H9 (cell line): ENCODE measurements at regions not wholly inside any gene's neighbourhood (a gene's known extent, or its start where the extent isn't known, plus 50 kb on each side); places are given as distances from the start of the nearest gene placed in this dataset.

Source experiments
- DNase-seq: peaks from one replicate; pipeline ENCODE4 v3.0.0-alpha.2; 2017
- H2AFZ ChIP-seq: one replicate; pipeline ENCODE4 v1.6.1; 2013; ENCODE audit warnings: mild to moderate bottlenecking, low read length, control low read depth, moderate library complexity
- H2AK5ac ChIP-seq: 2 replicates; pipeline ENCODE4 v1.6.1; 2013; ENCODE audit warnings: low read length, control low read depth, mixed read lengths; ENCODE audit not compliant: insufficient read length
- H2BK120ac ChIP-seq: one replicate; pipeline ENCODE4 v1.6.1; 2013; ENCODE audit warnings: low read depth, mild to moderate bottlenecking, low read length, control low read depth, inconsistent platforms; ENCODE audit not compliant: poor library complexity, severe bottlenecking
- H2BK12ac ChIP-seq: 2 replicates; pipeline ENCODE4 v1.6.1; 2013; ENCODE audit warnings: low read length, control low read depth, mixed read lengths, low read depth; ENCODE audit not compliant: insufficient read length
- H2BK15ac ChIP-seq: 2 replicates; pipeline ENCODE4 v1.6.1; 2013; ENCODE audit warnings: low read depth, low read length, control low read depth
- H2BK20ac ChIP-seq: one replicate; pipeline ENCODE4 v1.6.1; 2013; ENCODE audit warnings: low read depth, mild to moderate bottlenecking, low read length, control low read depth, inconsistent platforms; ENCODE audit not compliant: poor library complexity, severe bottlenecking
- H2BK5ac ChIP-seq: 2 replicates; pipeline ENCODE4 v1.6.1; 2013; ENCODE audit warnings: low read length, control low read depth, mixed read lengths; ENCODE audit not compliant: insufficient read length
- H3K14ac ChIP-seq: 2 replicates; pipeline ENCODE4 v1.6.1; 2013; ENCODE audit warnings: low read length, control low read depth; ENCODE audit not compliant: insufficient read depth
- H3K18ac ChIP-seq: 2 replicates; pipeline ENCODE4 v1.6.1; 2013; ENCODE audit warnings: low read depth, mild to moderate bottlenecking, mixed read lengths, low read length, control low read depth; ENCODE audit not compliant: insufficient read length
- H3K23ac ChIP-seq: 2 replicates; pipeline ENCODE4 v1.6.1; 2013; ENCODE audit warnings: low read length, control low read depth, mixed read lengths, low read depth; ENCODE audit not compliant: insufficient read length
- H3K23me2 ChIP-seq: 2 replicates; pipeline ENCODE4 v1.6.1; 2013; ENCODE audit warnings: low read depth, mild to moderate bottlenecking, mixed read lengths, low read length, control low read depth; ENCODE audit not compliant: insufficient read length, poor library complexity, severe bottlenecking
- H3K27ac ChIP-seq: 2 replicates; pipeline ENCODE4 v1.5.1; 2013; ENCODE audit warnings: low read length, control low read depth, mixed read lengths, low read depth; ENCODE audit not compliant: insufficient read length
- H3K27me3 ChIP-seq: 2 replicates; pipeline ENCODE4 v1.6.1; 2013; ENCODE audit warnings: low read length, control low read depth, inconsistent platforms; ENCODE audit not compliant: insufficient read depth
- H3K4ac ChIP-seq: 2 replicates; pipeline ENCODE4 v1.6.1; 2013; ENCODE audit warnings: low read depth, mild to moderate bottlenecking, control low read depth, inconsistent platforms, low read length, moderate library complexity
- H3K4me1 ChIP-seq: 2 replicates; pipeline ENCODE4 v1.6.1; 2013; ENCODE audit warnings: low read length, control low read depth, inconsistent platforms; ENCODE audit not compliant: insufficient read depth
- H3K4me2 ChIP-seq: 2 replicates; pipeline ENCODE4 v1.6.1; 2013; ENCODE audit warnings: low read length, control low read depth, mixed read lengths; ENCODE audit not compliant: insufficient read length, insufficient read depth
- H3K56ac ChIP-seq: 2 replicates; pipeline ENCODE4 v1.6.1; 2013; ENCODE audit warnings: low read depth, mild to moderate bottlenecking, mixed read lengths, low read length, control low read depth; ENCODE audit not compliant: insufficient read length
- H3K79me1 ChIP-seq: 2 replicates; pipeline ENCODE4 v1.6.1; 2013; ENCODE audit warnings: low read depth, mild to moderate bottlenecking, moderate library complexity, low read length, control low read depth, inconsistent platforms; ENCODE audit not compliant: insufficient read depth, poor library complexity, severe bottlenecking
- H3K79me2 ChIP-seq: 2 replicates; pipeline ENCODE4 v1.6.1; 2013; ENCODE audit warnings: low read length, control low read depth, inconsistent platforms; ENCODE audit not compliant: insufficient read depth
- H3K9ac ChIP-seq: 2 replicates; pipeline ENCODE4 v1.6.1; 2013; ENCODE audit warnings: low read length, control low read depth, mixed read lengths; ENCODE audit not compliant: insufficient read length; ENCODE audit errors: extremely low read depth
- H3K9me3 ChIP-seq: one replicate; pipeline ENCODE4 v1.6.1; 2013; ENCODE audit warnings: low read depth, low read length, inconsistent platforms; ENCODE audit not compliant: control insufficient read depth
- H3T11ph ChIP-seq: one replicate; pipeline ENCODE4 v1.6.1; 2013; ENCODE audit warnings: mild to moderate bottlenecking, low read length, control low read depth, inconsistent platforms
- H4K20me1 ChIP-seq: one replicate; pipeline ENCODE4 v1.6.1; 2013; ENCODE audit not compliant: control insufficient read depth, insufficient read length, insufficient read depth
- H4K5ac ChIP-seq: 2 replicates; pipeline ENCODE4 v1.6.1; 2013; ENCODE audit warnings: low read depth, mild to moderate bottlenecking, mixed read lengths, low read length, control low read depth; ENCODE audit not compliant: insufficient read length
- H4K8ac ChIP-seq: replicated peaks from 2 replicates; pipeline ENCODE4 v1.6.1; 2013; ENCODE audit warnings: low read length, control low read depth, mixed read lengths, low read depth; ENCODE audit not compliant: insufficient read length
- H4K91ac ChIP-seq: 2 replicates; pipeline ENCODE4 v1.6.1; 2013; ENCODE audit warnings: low read depth, mild to moderate bottlenecking, moderate library complexity, mixed read lengths, low read length, control low read depth; ENCODE audit not compliant: insufficient read length
- H3K27ac Mint-ChIP-seq, 3 experiments: 2 replicates in 2 of 3; 3 replicates in 1 of 3; pipeline ENCODE4 v1.8.0; 2020 to 2021; ENCODE audit warnings: mixed read lengths in 3 of 3, mild to moderate bottlenecking in 1 of 3, moderate library complexity in 1 of 3
- H3K27me3 Mint-ChIP-seq: 2 replicates; pipeline ENCODE4 v1.8.0; 2021; ENCODE audit warnings: low read depth, mild to moderate bottlenecking, moderate library complexity, mixed read lengths
- H3K36me3 Mint-ChIP-seq, 3 experiments: 2 replicates in 2 of 3; 3 replicates in 1 of 3; pipeline ENCODE4 v1.8.0; 2020 to 2021; ENCODE audit warnings: low read depth in 3 of 3, mixed read lengths in 3 of 3; ENCODE audit not compliant: insufficient read depth in 1 of 3
- H3K4me1 Mint-ChIP-seq, 2 experiments: 2 replicates each; pipeline ENCODE4 v1.8.0; 2020; ENCODE audit warnings: mixed read lengths in 2 of 2
- H3K4me3 Mint-ChIP-seq, 2 experiments: 2 replicates in 1 of 2; 3 replicates in 1 of 2; pipeline ENCODE4 v1.8.0; 2020 to 2021; ENCODE audit warnings: mild to moderate bottlenecking in 2 of 2, mixed read lengths in 2 of 2, moderate library complexity in 1 of 2
- H3K9me3 Mint-ChIP-seq, 2 experiments: 2 replicates in 1 of 2; 3 replicates in 1 of 2; pipeline ENCODE4 v1.8.0; 2020; ENCODE audit warnings: mild to moderate bottlenecking in 2 of 2, mixed read lengths in 2 of 2, moderate library complexity in 1 of 2
- CTCF ChIP-seq: fragments of 200-600 bp; sonication (generic); conservative IDR thresholded peaks from 3 replicates; pipeline ENCODE4 v1.8.0; 2021; ENCODE audit warnings: antibody characterized with exemption, mild to moderate bottlenecking
- WGBS: extraction: QIAGEN DNeasy Blood & Tissue Kit; methylation state at CpG from one replicate; pipeline ENCODE4 v1.1.7; 2013; ENCODE audit warnings: missing lambda C conversion rate, low lambda C conversion rate, mixed read lengths; ENCODE audit not compliant: insufficient read length; ENCODE audit errors: extremely low coverage; 5-methylcytosine and 5-hydroxymethylcytosine counted together

GRCh38 chr1:5010236-5010635, 355.8 kb downstream of the AJAP1 start:
- H3K23ac ChIP-seq, result no peak overlapping the region
- H2BK120ac ChIP-seq, result no peak overlapping the region
- no peaks in the 10 kb centered on the region for H4K20me1 ChIP-seq
- no peak overlapping the region for H3K9ac ChIP-seq
- no peak overlapping the region for H4K8ac ChIP-seq
- H3K4me1 Mint-ChIP-seq, result no peaks in the 10 kb centered on the region
- H3K9me3 ChIP-seq, result no peaks in the 10 kb centered on the region
- H3K4me1 ChIP-seq, result no peaks in the 10 kb centered on the region; the same call in 1 of the 2 replicates
- no peak overlapping the region for H3K4me3 Mint-ChIP-seq
- no peak for DNase-seq
- no peak overlapping the region for H3K27ac Mint-ChIP-seq
- no peak overlapping the region for H2BK15ac ChIP-seq
- H3K27ac ChIP-seq, result no peak overlapping the region
- H2AFZ ChIP-seq, result no peak overlapping the region
- H3K23me2 ChIP-seq, result no peaks in the 10 kb centered on the region
- H2BK12ac ChIP-seq, result no peak overlapping the region
- no peak overlapping the region for H3K18ac ChIP-seq
- H2BK5ac ChIP-seq, result no peak overlapping the region
- no peak overlapping the region for H3K14ac ChIP-seq
- H4K91ac ChIP-seq, result no peak overlapping the region
- no peaks in the 10 kb centered on the region for H3K27me3 ChIP-seq
- WGBS, result no CpG with 5 or more reads among the region's 4 CpGs
- no peak overlapping the region for H3K4me2 ChIP-seq
- no peak overlapping the region for H4K5ac ChIP-seq
- H3T11ph ChIP-seq, result no peak overlapping the region
- H2AK5ac ChIP-seq, result no peak overlapping the region
- no peak overlapping the region for H3K4ac ChIP-seq
- no peak overlapping the region for H2BK20ac ChIP-seq
- H3K36me3 Mint-ChIP-seq, result peaks cover 0 to 4% (median 0%) of the 10 kb centered on the region in 3 experiments; a peak in 1 of 7 replicates
- H3K9me3 Mint-ChIP-seq, result peaks cover 0 to 9% of the 10 kb centered on the region in 2 experiments; a peak in 2 of 5 replicates
- H3K27me3 Mint-ChIP-seq, result peaks cover 5% of the 10 kb centered on the region; the same call in 1 of the 2 replicates
- H3K79me1 ChIP-seq, result no peaks in the 10 kb centered on the region
- TF ChIP-seq CTCF, result no peak
- H3K79me2 ChIP-seq, result no peaks in the 10 kb centered on the region
- H3K56ac ChIP-seq, result no peak overlapping the region
